ENCODE measurements at regions not wholly inside any gene's neighbourhood (a gene's known extent, or its start where the extent isn't known, plus 50 kb on each side); places are given as distances from the start of the nearest gene placed in this dataset.

DNA sequence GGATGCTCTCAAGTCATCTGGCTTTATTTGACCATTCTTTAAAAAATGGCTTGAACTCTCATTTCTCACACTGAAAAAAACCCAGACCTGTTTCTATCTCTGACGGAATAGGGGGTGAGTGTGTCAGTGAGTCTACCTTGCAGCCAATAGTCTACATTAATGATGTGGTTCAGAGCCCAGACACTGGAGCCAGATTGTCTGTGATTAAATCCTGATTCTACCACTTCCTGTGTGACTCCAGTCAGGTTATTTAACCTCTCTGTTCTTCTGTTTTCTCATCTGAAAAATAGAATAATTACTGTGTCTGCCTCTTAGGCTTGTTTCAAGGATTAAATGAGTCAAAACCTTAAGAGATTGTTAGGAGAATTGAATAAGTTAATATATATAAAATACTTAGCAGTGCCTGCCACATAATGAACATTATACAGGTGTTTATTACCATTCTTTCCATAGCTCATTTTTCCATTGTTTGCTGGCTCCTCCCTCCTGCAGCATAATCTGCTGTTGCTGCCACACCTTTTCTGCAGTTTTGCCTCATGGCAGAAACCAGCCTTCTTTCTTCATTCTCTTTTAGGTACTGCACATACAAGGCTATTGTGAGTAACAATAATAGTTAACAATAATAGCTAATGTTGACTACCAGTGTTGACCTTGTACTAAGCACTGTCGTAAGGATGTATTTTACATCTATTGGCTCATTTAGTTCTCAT lies 157.6 kb upstream of the IVNS1ABP start:
- CTCF ChIA-PET: interaction anchor here (0.7 kb wide), 1 partner anchor 122 kb away, joined by 3 read pairs; no protein-coding TSS in a partner anchor
- dilution Hi-C loops (cut with MboI; ENCODE audit: extremely low pct_ligation_motif_present, low sequenced_read_pairs): no loop called here
- no peaks in the 10 kb centered on the region for H3K4me1 ChIP-seq (ENCODE audit: control insufficient read depth, extremely low read depth, insufficient read depth, low read length)
- no peak for FAIRE-seq
- H3K27me3 ChIP-seq (ENCODE audit: control insufficient read depth in 2 of 2, insufficient read depth in 2 of 2, low read length in 2 of 2): no peaks in the 10 kb centered on the region
- H4K20me1 ChIP-seq (replicated peaks; ENCODE audit: control insufficient read depth, extremely low read depth, insufficient read depth, low read length): no peaks in the 10 kb centered on the region
- H3K36me3 ChIP-seq (ENCODE audit: control insufficient read depth in 2 of 2, extremely low read depth in 1 of 2, insufficient read depth in 2 of 2, low read length in 2 of 2): no peaks in the 10 kb centered on the region
- no peaks in the 10 kb centered on the region for H3K9me1 ChIP-seq (replicated peaks; ENCODE audit: control insufficient read depth, extremely low read depth, insufficient read depth, low read length)
- H3K9me3 ChIP-seq (replicated peaks; ENCODE audit: control insufficient read depth, insufficient read depth, low read length): no peaks in the 10 kb centered on the region
- no peak overlapping the region for H2AFZ ChIP-seq (ENCODE audit: low read depth, low read length)
- no peak overlapping the region for H3K4me3 ChIP-seq (replicated peaks in 1 of 3; ENCODE audit: insufficient read depth in 1 of 3, low read depth in 1 of 3, low read length in 3 of 3)
- intact Hi-C loops (cut with micrococcal nuclease): no loop called here
- no peak overlapping the region for H3K9ac ChIP-seq (replicated peaks; ENCODE audit: extremely low read depth, insufficient read depth, low read length)
- DNase-seq (ENCODE audit: low read depth, low spot score): no peak
- no peaks in the 10 kb centered on the region for H3K79me2 ChIP-seq (ENCODE audit: control insufficient read depth, insufficient read depth, low read length)
- no peak overlapping the region for H3K4me2 ChIP-seq (ENCODE audit: insufficient read depth, low read length)
- POLR2A ChIA-PET: no interaction called here
- no peak for TF ChIP-seq MYC (IDR thresholded peaks at IDR 0.05; ENCODE audit: low read depth, low read length)
- TF ChIP-seq, protein P1, sequence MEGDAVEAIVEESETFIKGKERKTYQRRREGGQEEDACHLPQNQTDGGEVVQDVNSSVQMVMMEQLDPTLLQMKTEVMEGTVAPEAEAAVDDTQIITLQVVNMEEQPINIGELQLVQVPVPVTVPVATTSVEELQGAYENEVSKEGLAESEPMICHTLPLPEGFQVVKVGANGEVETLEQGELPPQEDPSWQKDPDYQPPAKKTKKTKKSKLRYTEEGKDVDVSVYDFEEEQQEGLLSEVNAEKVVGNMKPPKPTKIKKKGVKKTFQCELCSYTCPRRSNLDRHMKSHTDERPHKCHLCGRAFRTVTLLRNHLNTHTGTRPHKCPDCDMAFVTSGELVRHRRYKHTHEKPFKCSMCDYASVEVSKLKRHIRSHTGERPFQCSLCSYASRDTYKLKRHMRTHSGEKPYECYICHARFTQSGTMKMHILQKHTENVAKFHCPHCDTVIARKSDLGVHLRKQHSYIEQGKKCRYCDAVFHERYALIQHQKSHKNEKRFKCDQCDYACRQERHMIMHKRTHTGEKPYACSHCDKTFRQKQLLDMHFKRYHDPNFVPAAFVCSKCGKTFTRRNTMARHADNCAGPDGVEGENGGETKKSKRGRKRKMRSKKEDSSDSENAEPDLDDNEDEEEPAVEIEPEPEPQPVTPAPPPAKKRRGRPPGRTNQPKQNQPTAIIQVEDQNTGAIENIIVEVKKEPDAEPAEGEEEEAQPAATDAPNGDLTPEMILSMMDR (IDR thresholded peaks at IDR 0.05; ENCODE audit: extremely low read depth in 1 of 2, insufficient read depth in 1 of 2, low read depth in 1 of 2, low read length in 2 of 2): no peak
- TF ChIP-seq JUN (IDR thresholded peaks at IDR 0.05; ENCODE audit: borderline replicate concordance, insufficient read depth, insufficient read length, low read depth): no peak
- TF ChIP-seq FOS (IDR thresholded peaks at IDR 0.05; ENCODE audit: borderline replicate concordance, insufficient read depth, low read length): no peak
- no peak for TF ChIP-seq EZH2 (IDR thresholded peaks at IDR 0.05; ENCODE audit: borderline replicate concordance, low read depth, low read length, severe bottlenecking)
- no peak overlapping the region for H3K27ac ChIP-seq (ENCODE audit: insufficient read depth, low read depth, low read length)
- no TSS peak for BruUV-seq (replicated peaks)

DNA sequence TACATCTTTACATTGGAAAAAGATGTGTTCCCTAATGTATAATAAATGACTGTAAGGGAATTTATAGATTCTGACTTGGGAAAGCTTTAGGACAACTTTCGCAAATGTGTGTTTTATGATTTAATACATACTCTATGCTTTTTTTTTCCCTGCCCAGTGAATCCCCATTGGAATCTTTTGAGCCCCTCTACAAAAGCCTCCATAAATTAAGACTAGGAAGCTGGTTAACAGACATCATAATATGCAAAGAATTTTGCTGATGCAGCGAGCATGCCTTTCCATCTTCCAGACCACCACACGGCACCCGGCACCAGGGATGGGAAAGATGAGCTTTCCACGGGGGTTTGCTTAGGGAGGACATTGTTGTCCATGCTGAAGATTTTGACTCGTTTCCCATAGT lies 156.1 kb upstream of the IVNS1ABP start:
- H3K9me1 ChIP-seq (replicated peaks; ENCODE audit: control insufficient read depth, extremely low read depth, insufficient read depth, low read length): no peaks in the 10 kb centered on the region
- H3K9me3 ChIP-seq (replicated peaks; ENCODE audit: control insufficient read depth, insufficient read depth, low read length): no peaks in the 10 kb centered on the region
- no peak overlapping the region for H3K27ac ChIP-seq (ENCODE audit: insufficient read depth, low read depth, low read length)
- DNase-seq (ENCODE audit: low read depth, low spot score): no peak
- no peaks in the 10 kb centered on the region for H3K4me1 ChIP-seq (ENCODE audit: control insufficient read depth, extremely low read depth, insufficient read depth, low read length)
- no peaks in the 10 kb centered on the region for H3K27me3 ChIP-seq (ENCODE audit: control insufficient read depth in 2 of 2, insufficient read depth in 2 of 2, low read length in 2 of 2)
- intact Hi-C loops (cut with micrococcal nuclease) (no loop called here), dilution Hi-C loops (cut with MboI; ENCODE audit: extremely low pct_ligation_motif_present, low sequenced_read_pairs) (no loop called here)
- no peak overlapping the region for H3K4me2 ChIP-seq (ENCODE audit: insufficient read depth, low read length)
- CTCF ChIA-PET: no interaction called here
- no peak overlapping the region for H2AFZ ChIP-seq (ENCODE audit: low read depth, low read length)
- TF ChIP-seq GATA2 (IDR thresholded peaks at IDR 0.05; ENCODE audit: insufficient read depth, insufficient read length, low read depth, low read length): no peak
- TF ChIP-seq, protein P2, sequence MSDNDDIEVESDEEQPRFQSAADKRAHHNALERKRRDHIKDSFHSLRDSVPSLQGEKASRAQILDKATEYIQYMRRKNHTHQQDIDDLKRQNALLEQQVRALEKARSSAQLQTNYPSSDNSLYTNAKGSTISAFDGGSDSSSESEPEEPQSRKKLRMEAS (IDR thresholded peaks at IDR 0.05; ENCODE audit: insufficient read depth, insufficient read length): no peak
- TF ChIP-seq EZH2 (IDR thresholded peaks at IDR 0.05; ENCODE audit: borderline replicate concordance, low read depth, low read length, severe bottlenecking): no peak
- TF ChIP-seq MYC (IDR thresholded peaks at IDR 0.05; ENCODE audit: low read depth, low read length): no peak
- TF ChIP-seq POLR2AphosphoS5 (IDR thresholded peaks at IDR 0.05; ENCODE audit: insufficient read depth, low read depth, low read length): no peak
- TF ChIP-seq POLR2A (IDR thresholded peaks at IDR 0.05; ENCODE audit: low read depth, low read length): no peak
- TF ChIP-seq, protein P1 (IDR thresholded peaks at IDR 0.05; ENCODE audit: extremely low read depth in 1 of 2, insufficient read depth in 1 of 2, low read depth in 1 of 2, low read length in 2 of 2): no peak
- no peak for TF ChIP-seq FOS (IDR thresholded peaks at IDR 0.05; ENCODE audit: borderline replicate concordance, insufficient read depth, low read length)
- no peaks in the 10 kb centered on the region for H4K20me1 ChIP-seq (replicated peaks; ENCODE audit: control insufficient read depth, extremely low read depth, insufficient read depth, low read length)
- no peak overlapping the region for H3K4me3 ChIP-seq (replicated peaks in 1 of 3; ENCODE audit: insufficient read depth in 1 of 3, low read depth in 1 of 3, low read length in 3 of 3)
- H3K36me3 ChIP-seq (ENCODE audit: control insufficient read depth in 2 of 2, extremely low read depth in 1 of 2, insufficient read depth in 2 of 2, low read length in 2 of 2): no peaks in the 10 kb centered on the region
- H3K9ac ChIP-seq (replicated peaks; ENCODE audit: extremely low read depth, insufficient read depth, low read length): no peak overlapping the region
- BruUV-seq (replicated peaks): no TSS peak
- no peak for FAIRE-seq
- POLR2A ChIA-PET: no interaction called here
- no peaks in the 10 kb centered on the region for H3K79me2 ChIP-seq (ENCODE audit: control insufficient read depth, insufficient read depth, low read length)

Measured in endothelial cell of umbilical vein (primary cell).